Astrocyte of the cerebellum (primary cell): ENCODE measurements at regions not wholly inside any gene's neighbourhood (a gene's known extent, or its start where the extent isn't known, plus 50 kb on each side); places are given as distances from the start of the nearest gene placed in this dataset.

Experiments used
- DNase-seq: peaks from one replicate; pipeline ENCODE4 v3.0.0-alpha.2; 2011; ENCODE audit warnings: low read depth
- H3K4me3 ChIP-seq: 2 replicates; pipeline ENCODE4 v1.5.1; 2011; ENCODE audit warnings: mild to moderate bottlenecking, low read depth, low read length, moderate library complexity
- CTCF ChIP-seq: IDR thresholded peaks from 2 replicates; pipeline ENCODE4 v1.5.1; 2012; ENCODE audit warnings: low read length, low read depth, moderate library complexity, mild to moderate bottlenecking; ENCODE audit errors: missing control alignments
- in situ Hi-C: cut with HindIII; loops from 2 replicates; pipeline ENCODE4 v1.10.0; 2017; ENCODE audit warnings: low sequenced_read_pairs

DNA sequence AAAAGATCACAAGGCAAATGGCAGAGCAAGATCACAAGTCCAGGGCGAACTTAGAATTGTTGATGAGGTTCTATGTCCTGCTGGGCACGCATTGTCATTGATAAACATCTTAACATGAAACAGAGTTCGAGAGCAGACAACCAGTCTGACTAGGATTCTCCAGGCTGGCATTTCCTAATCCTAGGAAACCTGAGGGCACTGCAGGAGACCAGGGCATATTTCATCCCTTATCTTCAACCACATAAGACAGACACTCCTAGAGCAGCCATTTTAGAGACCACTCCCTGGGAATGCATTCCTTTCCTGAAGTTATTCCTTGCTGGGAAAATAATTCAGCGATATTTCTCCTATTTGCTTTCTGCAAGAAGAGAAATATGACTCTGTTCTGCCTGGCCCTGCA, 1199.9 kb downstream of the SI start:
- no peak for TF ChIP-seq CTCF
- no peak for DNase-seq
- no peak overlapping the region for H3K4me3 ChIP-seq
- in situ Hi-C loops: loop anchor here (5.0 kb wide), 1 partner anchor 91 kb away; no protein-coding TSS in a partner anchor

DNA sequence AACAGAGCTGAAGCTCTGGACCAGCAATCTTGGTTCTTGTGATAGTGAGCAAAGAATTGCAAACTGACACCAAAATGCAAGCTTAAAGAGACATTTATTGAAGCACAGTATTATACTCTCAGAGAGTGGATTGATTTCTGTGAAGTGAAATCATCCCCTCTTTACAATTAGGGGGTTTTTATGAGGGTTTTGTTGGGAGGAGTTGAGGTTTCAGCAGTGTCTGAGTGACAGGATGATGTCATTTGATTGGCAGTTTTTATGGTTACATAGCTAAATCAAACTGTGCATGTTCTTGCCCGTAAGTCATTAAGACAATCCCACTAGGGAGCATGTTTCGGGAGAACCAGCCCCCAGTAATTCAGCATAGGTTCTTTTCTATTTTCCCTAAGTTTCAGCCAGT, 1200.5 kb downstream of the SI start:
- in situ Hi-C loops: loop anchor here (5.0 kb wide), 1 partner anchor 91 kb away; no protein-coding TSS in a partner anchor
- H3K4me3 ChIP-seq: no peak overlapping the region
- no peak for TF ChIP-seq CTCF
- no peak for DNase-seq

- in situ Hi-C loops: no loop called here
Observed at GRCh38 chr3:163863146-163863545, 1215.2 kb downstream of the SI start.

GRCh38 chr3:163852233-163852632, 1226.1 kb downstream of the SI start:
- H3K4me3 ChIP-seq: no peak overlapping the region
- DNase-seq: no peak
- in situ Hi-C loops: no loop called here
- TF ChIP-seq CTCF: no peak

More at GRCh38 chr3:163863146-163863545, 1215.2 kb downstream of the SI start:
- DNase-seq: no peak
- H3K4me3 ChIP-seq: no peak overlapping the region
- no peak for TF ChIP-seq CTCF

DNA sequence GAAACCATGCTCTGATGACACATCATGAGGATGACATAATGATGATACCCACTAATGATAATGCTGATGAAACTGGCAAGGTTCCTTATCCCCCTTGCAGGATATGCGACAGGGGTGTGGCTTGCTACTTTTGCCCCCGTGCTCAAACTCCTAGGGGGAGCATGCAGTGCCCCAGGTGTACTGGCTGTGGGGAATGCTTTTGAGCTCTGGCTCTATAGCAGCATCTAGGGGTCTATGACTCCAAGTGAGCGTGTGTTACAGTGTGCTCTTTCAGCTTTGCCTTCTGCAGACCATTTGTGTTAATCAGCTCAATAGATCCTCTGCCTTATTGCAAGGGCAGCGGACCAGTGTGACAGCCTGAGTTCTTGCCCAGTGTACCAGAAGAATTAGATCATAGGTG, 1239.5 kb downstream of the SI start:
- in situ Hi-C loops: no loop called here
- TF ChIP-seq CTCF: no peak
- DNase-seq: no peak

DNA sequence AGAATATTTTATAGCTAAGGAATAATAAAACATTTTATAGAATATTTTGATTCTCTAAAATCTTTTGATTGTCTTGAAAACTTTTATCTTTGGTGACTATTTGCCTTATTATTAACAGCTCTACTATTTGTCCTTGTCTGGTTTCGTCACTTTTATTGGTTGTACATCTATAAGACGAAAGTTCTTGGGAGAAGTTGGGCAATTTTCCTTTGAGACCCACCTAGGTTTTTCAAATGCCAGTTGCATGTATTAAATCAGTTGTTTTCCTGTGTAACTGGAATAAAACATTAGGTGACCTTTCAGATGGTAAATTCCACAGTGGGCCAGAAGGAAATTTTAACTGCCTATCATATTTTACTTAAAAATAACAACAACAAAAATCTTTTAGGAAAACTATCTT, 1245.7 kb downstream of the SI start:
- DNase-seq: no peak
- in situ Hi-C loops: no loop called here
- H3K4me3 ChIP-seq: no peak overlapping the region
- TF ChIP-seq CTCF: no peak

More for the DNA sequence above, 1239.5 kb downstream of the SI start:
- no peak overlapping the region for H3K4me3 ChIP-seq

DNA sequence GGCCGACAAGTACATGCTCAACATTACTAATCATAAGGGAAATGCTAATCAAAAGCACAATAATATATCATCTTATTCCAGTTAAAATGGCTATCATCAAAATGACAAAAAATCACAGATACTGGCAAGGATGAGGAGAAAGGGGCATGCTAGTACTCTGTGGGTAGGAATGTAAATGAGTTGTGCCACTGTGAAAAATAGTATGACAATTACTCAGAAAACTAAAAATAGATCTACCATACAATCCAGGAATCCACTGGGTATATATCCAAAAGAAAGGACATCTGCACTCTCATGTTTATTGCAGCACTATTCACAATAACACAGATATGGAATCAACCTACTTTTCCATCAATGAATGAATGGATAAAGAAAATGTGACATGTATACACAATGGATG, 1256.5 kb downstream of the SI start:
- no peak for DNase-seq
- no peak for TF ChIP-seq CTCF
- H3K4me3 ChIP-seq: no peak overlapping the region
- in situ Hi-C loops: no loop called here
